ENCODE measurements at regions not wholly inside any gene's neighbourhood (a gene's known extent, or its start where the extent isn't known, plus 50 kb on each side); places are given as distances from the start of the nearest gene placed in this dataset.

DNA sequence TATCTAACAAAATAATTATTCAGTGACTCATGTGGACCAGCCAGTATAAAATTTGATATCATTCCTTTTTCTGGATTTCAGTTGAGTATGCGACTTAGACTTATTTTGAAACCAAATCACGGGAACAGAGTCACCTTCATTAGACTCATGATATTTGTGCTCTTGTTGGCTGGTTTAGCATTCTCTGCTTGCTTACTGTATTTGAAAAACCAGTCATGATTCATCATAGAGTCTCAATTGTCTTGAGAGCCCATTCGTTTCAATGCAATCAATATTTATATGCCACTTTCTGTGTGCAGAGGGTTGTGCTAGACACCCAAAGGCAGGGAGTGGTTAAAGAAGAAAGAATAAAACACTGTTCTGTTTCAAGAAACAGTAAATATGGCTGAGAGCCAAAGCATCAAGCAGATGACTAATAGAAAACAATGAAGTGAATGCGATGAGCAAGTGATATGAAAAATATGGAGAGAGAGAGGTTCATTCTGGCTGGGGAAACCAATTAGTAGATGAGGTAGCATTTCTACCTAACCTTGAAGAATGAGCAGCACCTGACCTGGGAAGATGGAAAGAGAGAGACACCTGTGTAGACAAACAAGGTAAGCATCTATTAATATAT lies 99.6 kb upstream of the MBNL2 start:
- H3K18ac ChIP-seq (ENCODE audit: extremely low read depth, low read length), result no peak overlapping the region
- no peaks in the 10 kb centered on the region for H3K23me2 ChIP-seq (ENCODE audit: low read depth, low read length)
- 97% methylated on average over 4 of the region's 4 CpGs; no CpG with 5 or more reads in 1 of the 2 experiments for WGBS, 2 experiments (ENCODE audit: extremely low coverage in 1 of 2, insufficient coverage in 1 of 2, insufficient read length in 1 of 2, insufficient replicate concordance in 2 of 2, low coverage in 1 of 2, low lambda C conversion rate in 2 of 2, missing lambda C conversion rate in 1 of 2)
- no peak overlapping the region for H2BK15ac ChIP-seq (ENCODE audit: low read length)
- no peak overlapping the region for H2BK5ac ChIP-seq (ENCODE audit: low read depth, low read length)
- TF ChIP-seq GTF2F1 (IDR thresholded peaks at IDR 0.05; ENCODE audit: borderline replicate concordance, low read depth, low read length), result no peak
- TF ChIP-seq NRF1 (IDR thresholded peaks at IDR 0.05; ENCODE audit: low read depth, low read length), result 0 out of 2 replicates have a peak, but pooled peaks have one; percentile 7
- CTCF ChIA-PET (ENCODE audit: partially characterized antibody), result interaction anchor here (9.3 kb wide), 1 partner anchor 11 kb away, joined by 90 read pairs; no protein-coding TSS in a partner anchor
- H3K4me1 ChIP-seq (replicated peaks in 1 of 4; ENCODE audit: control insufficient read depth in 3 of 4, insufficient read depth in 4 of 4, low read length in 3 of 4), result peaks cover 0 to 9% (median 3%) of the 10 kb centered on the region in 4 experiments; a peak in 3 of 7 replicates
- H3K9ac ChIP-seq (replicated peaks in 1 of 4; ENCODE audit: extremely low read depth in 1 of 4, low read depth in 3 of 4, low read length in 3 of 4), result no peak overlapping the region
- no peak overlapping the region for H3K4me2 ChIP-seq (ENCODE audit: insufficient read depth in 1 of 2, low read depth in 2 of 2, low read length in 2 of 2)
- H3K79me1 ChIP-seq (ENCODE audit: low read depth, low read length), result no peaks in the 10 kb centered on the region
- H2BK120ac ChIP-seq (replicated peaks; ENCODE audit: low read depth, low read length), result no peak overlapping the region
- no peak overlapping the region for H2AK5ac ChIP-seq (ENCODE audit: low read depth, low read length)
- H3K27me3 ChIP-seq (replicated peaks in 1 of 4; ENCODE audit: control insufficient read depth in 3 of 4, extremely low read depth in 1 of 4, insufficient read depth in 3 of 4, low read length in 3 of 4), result no peaks in the 10 kb centered on the region; a peak in 1 of 7 replicates
- DNase-seq (ENCODE audit: low read depth in 1 of 2, low spot score in 2 of 2) (no peak), FAIRE-seq (no peak)
- no peak overlapping the region for H2BK20ac ChIP-seq (ENCODE audit: low read length)
- H3K79me2 ChIP-seq (ENCODE audit: control insufficient read depth in 1 of 2, insufficient read depth in 2 of 2, low read length in 2 of 2), result no peaks in the 10 kb centered on the region
- no peak overlapping the region for H3K27ac ChIP-seq (ENCODE audit: low read depth, low read length)
- H3K4ac ChIP-seq (replicated peaks; ENCODE audit: insufficient read length, low read depth, low read length), result no peak overlapping the region
- no peak overlapping the region for H4K91ac ChIP-seq (replicated peaks; ENCODE audit: insufficient read length, low read length)
- no peak overlapping the region for H2BK12ac ChIP-seq (ENCODE audit: low read depth, low read length)
- H4K5ac ChIP-seq (ENCODE audit: insufficient read length, low read depth, low read length), result no peak overlapping the region
- no peak overlapping the region for H3K14ac ChIP-seq (ENCODE audit: insufficient read length)
- H3K56ac ChIP-seq (replicated peaks; ENCODE audit: insufficient read length, low read depth, low read length), result no peak overlapping the region
- H3K9me3 ChIP-seq (ENCODE audit: insufficient read depth in 2 of 2, low read depth in 1 of 2, low read length in 1 of 2), result no peaks in the 10 kb centered on the region
- H4K8ac ChIP-seq (ENCODE audit: extremely low read depth, insufficient read depth, low read length), result no peak overlapping the region
- POLR2A ChIA-PET (ENCODE audit: partially characterized antibody), result no interaction called here
- no peak overlapping the region for H3K23ac ChIP-seq (ENCODE audit: insufficient read length)
- no peaks in the 10 kb centered on the region for H3K36me3 ChIP-seq (ENCODE audit: control insufficient read depth in 2 of 4, insufficient read depth in 4 of 4, low read length in 3 of 4)
- no peak overlapping the region for H3K4me3 ChIP-seq (ENCODE audit: extremely low read depth in 1 of 4, insufficient read depth in 2 of 4, low read depth in 3 of 4, low read length in 4 of 4)
- no peaks in the 10 kb centered on the region for H4K20me1 ChIP-seq (replicated peaks in 1 of 2; ENCODE audit: control insufficient read depth in 1 of 2, insufficient read depth in 2 of 2, low read length in 2 of 2)
- no peak overlapping the region for H2AFZ ChIP-seq (ENCODE audit: low read length)
